ENCODE measurements at regions not wholly inside any gene's neighbourhood (a gene's known extent, or its start where the extent isn't known, plus 50 kb on each side); places are given as distances from the start of the nearest gene placed in this dataset.
A peak's percentile ranks its signal among the peaks of the same experiment; 100 is the strongest.
"Not testable (repeated sequence)": the region's sequence is repeated elsewhere in the genome, so short reads cannot be mapped to it uniquely, and the experiment has no call there.

DNA sequence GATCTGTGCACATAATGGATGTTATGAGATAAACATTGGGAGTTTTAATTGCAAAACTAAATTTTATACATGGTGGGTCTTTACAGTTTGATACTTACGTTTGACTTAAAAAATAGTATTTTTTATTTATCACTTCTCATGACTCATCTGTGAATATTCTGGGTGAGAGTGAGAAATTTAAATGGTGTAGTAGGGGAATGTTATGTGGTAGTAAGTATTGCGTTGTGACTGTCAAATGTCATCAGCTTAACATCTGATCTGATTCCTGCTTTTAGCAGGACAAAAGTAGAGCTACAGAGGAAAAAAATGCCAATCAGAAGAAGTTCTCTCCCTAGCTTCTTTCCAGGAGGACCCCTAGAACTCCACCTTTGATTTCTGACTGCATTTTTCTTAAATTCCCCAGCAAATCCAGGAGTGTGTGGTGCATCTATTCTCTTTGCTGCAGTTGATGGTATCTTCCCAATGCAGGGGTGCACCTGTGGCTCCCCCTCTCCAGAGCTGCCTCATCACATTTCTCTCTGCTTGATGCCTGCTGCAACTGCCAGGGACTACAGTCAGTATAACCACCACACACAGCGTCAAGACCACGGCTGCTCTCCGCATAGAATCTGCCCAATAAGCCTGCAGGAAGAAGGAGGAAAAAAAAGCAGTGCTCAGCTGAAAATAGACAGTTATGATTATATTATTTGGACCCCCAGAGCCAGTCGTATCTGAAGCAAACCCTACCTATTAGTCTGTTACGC lies 151.3 kb upstream of the THUMPD2 start:
- no peak for DNase-seq (ENCODE audit: low read depth)

DNA sequence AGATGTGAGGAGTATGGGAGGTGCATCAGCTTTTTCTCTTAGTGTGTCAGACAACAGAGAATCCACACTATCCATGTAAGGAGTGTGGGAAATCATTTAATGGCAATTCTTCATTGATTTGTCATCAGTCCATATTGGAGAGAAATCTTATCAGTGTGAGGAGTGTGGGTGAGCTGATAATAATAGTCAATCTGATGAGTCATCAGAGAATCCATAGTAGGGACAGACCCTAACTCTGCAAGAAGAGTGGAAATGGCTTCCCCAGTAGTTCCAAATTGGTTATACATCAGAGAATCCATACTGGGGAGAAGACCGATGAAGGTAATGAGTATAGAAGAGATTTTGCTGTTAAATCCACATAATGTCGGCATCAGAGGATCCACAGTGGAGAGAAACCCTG lies 150.5 kb upstream of the THUMPD2 start:
- no peak for DNase-seq (ENCODE audit: low read depth)

DNA sequence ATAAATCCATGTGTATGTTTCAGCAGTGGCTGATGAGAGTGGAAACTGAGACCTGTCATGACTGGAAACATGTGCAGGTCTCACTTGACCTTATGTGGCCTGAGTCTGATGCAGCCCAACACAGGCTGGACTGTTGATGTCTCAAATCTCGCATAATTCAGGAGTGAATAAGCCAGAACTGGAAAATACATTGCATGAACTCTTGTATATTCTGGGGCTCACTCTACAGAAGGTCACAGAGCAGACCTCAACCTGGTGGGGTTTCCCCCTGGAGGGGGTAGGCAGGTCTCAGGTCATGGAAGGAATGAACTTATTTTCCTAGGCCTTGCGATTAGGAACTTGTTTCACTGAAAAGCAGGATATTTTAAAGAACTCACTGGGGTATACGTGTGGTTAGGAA lies 146.3 kb upstream of the THUMPD2 start:
- DNase-seq (ENCODE audit: low read depth), result no peak

DNA sequence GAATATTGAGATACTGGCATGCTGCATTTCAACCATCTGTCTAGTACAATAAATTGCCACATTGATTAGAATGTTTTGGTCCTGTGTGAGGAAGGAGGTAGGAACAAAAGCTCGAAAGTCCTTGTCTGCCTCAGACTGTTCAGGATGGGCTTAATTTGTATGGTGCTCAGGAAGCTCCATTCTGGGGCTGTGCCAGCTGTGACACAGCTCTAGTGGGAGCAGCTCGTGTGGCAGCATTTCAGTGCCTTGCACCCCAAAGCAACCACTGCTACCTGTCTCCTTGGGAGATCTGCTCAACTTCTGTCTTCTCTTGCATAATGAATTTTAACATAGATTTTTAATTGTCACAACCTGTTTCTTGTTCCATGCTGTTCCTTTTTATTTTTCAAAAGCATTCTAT lies 144.4 kb upstream of the THUMPD2 start:
- DNase-seq (ENCODE audit: low read depth), result no peak

DNA sequence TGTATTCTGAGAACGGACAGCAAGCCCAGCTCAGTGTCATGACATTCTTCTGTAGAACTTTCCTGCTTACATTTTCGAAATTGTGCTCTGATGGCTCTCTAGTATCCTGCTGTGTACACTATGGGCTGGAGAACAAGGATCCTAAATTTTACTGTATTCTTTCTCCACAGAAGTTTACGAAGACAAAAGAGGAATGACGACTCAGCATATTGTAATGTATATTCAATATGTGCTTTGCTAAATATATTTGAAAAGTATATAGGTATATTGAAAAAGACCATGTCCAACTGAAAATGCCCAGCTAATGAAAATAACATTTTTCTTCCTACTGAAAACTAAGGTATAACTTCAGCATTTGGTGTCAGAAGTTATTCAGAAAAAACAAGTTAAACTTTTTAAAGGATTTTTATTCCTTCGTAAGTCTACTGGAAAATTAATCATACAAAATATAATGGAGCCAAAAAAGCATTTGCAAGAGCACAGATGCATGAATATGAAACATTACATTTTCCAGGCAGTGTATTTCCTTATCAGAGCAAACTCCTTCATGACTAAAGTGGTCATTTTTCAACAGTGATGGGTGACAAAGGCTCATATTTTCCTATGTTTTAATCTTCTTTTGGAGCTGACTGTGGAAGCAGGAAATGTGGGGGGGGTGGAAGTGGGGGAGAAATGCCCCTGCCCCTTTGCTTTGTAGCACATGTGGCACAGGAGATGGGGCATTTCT lies 143.8 kb upstream of the THUMPD2 start:
- no peak for DNase-seq (ENCODE audit: low read depth)

DNA sequence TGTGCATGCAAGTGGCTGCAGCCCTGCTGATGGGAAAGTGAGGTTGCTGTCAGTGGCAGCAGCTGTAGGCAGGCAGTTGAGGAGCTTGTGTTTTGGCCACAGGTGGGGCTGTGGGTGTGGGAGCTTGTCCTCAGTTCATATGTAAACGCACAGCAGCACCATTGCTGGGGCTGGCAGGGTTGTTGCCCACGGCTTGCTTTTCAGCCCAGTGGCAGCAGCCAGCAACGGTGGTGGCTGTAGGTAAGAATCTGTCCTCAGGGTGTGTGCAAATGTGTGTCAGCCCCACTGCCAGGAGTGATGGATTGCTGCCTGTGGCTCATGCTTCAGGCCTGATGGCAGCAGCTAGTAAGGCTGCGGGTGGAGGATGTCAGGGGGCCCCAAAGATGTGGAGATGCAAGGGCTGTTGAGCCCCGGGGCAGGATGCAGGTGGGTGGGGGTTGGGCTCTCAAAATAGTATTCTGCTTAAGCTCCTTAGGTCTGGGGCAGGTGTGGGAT lies 141.3 kb upstream of the THUMPD2 start:
- no peak for DNase-seq (ENCODE audit: low read depth)

DNA sequence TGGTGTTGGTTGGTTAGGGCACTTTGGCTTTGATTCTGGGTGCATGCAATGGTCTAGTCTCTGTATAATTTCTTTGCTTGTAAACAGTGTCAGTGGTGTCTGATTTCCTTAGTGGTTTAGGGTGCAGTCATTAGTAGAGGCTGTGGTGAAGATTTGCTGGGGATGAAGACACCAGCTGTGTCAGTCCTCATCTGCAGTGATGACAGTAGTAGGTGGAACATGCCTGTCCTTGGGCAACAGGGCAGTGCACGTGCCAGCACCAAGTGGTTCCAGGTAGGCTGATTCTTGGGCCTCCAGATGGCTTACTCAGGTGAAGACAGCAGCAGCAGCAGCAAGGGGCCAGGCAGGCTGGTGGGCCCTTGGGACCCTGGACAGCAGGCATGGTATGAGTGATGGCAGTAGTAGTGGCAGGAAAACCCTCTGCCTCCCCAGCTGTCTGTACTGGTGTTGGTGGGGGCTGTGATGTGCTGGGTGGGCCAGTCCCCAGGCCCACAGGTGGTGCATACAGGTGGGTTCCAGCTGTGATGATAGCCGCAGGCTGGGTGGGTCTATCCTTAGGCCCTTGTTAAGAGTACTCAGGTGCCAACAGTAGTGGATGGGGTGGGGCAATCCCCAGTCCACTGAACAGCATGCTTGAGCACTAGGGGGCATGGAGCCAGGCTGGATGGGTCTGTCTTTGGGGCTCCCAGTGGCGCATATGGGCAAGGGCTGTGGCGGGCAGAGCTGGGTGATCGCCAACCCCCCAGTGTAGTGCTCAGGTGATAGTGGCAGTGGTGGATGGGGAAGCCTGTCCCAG lies 140.7 kb upstream of the THUMPD2 start:
- no peak for DNase-seq (ENCODE audit: low read depth)

DNA sequence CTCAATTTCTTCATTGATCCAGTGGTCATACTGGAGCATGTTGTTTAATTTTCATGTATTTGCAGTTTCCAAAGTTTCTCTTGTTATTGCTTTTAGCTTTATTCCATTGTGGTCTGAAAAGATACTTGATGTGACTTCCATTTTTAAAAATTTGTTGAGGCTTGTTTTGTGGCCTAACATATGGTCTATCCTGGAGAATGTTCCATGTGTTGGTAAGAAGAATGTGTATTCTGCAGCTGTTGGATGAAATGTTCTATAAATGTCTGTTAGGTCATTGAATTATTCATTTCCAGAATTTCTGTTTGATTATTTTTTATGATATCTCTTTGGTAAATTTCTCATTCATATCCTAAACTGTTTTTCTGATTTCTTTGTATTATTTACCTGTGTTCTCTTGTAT lies 139.8 kb upstream of the THUMPD2 start:
- no peak for DNase-seq (ENCODE audit: low read depth)

DNA sequence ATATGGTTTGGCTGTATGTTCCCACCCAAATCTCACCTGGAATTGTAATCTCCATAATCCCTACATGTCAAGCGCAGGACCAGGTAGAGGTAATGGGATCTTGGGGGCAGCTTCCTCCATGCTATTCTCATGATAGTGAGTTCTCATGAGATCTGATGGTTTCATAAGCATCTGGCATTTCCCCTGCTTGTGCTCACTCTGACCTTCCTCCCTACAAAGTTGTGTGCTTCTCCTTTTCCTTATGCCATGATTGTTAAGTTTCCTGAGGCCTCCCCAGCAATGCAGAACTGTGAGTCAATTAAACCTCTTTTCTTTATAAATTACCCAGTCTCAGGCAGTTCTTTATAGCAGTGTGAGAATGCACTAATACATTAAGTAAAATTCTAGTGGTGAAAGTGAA lies 138.3 kb upstream of the THUMPD2 start:
- DNase-seq (ENCODE audit: low read depth), result not testable (repeated sequence)

DNA sequence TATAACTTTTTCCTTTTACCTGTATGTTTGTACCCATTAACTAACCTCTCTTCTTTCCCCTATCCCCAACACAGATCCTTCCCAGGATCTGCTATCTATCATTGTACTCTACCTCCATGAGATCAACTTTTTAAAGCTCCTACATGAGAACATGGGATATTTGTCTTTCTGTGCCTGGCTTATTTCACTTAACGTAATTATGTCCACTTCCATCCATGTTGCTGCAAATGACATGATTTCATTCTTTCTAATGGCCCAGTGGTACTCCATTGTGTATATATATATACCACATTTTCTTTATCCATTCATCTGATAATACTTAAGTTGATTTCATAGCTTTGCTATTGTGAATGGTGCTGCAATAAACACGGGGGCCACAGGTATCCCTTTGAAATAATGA lies 135.9 kb upstream of the THUMPD2 start:
- DNase-seq (ENCODE audit: low read depth), result no peak

DNA sequence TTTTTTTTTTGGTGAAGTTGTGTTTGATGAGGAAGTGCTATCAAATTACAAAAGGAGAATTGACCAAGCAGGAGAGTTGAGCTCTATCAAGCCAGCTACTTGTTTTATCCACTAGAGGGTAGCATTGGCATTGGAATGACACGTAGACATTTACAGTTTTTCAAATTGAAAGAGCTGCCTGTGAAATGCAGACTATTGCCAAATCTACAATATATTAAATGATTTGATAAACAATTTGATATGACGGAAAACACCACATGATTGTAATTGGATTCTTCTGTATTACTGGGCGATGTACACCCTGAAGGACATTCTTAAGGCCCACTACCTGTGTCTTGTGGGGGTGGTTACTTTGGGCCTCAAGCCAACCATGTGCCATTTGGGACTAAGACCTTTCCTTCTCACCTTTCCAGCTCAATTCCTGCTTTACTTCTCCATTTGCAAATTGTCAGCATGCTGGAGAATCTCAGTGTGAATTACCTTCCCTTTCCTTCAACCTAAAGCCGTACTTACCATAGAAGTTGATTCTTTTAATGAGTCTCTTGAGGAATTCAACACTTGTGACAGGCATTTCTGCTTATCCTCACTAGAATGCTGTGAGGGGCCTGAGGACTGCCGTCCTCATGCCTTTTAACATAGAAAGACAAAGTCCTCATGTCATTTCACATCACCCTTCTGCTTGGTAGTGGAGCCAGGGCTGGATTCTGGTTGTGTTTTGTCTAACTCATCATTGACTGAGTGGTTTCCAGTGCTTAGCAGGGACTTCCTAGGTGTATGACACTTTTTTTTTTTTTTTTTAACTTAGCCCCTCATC lies 134.8 kb upstream of the THUMPD2 start:
- peak; percentile 72 for DNase-seq (ENCODE audit: low read depth)

DNA sequence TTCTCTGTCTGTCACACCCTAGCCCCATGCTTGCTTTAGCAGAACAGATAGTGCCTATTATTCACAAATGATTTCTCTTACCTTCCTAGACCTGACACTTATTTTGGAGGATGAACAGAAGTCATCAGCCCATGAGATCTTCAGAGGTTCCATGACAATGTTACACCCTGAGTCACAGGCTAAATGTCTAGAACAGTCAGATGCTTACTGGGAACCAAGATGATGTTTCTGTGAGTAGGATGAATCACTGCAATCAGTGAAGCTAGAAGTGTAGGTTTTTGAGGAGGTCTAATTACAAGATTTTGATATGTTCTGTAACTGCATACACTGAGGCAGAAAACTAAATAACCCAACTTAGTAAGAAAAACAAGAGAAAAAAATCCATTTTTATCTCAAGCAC lies 123.0 kb upstream of the THUMPD2 start:
- peak; percentile 59 for DNase-seq (ENCODE audit: low read depth)

DNA sequence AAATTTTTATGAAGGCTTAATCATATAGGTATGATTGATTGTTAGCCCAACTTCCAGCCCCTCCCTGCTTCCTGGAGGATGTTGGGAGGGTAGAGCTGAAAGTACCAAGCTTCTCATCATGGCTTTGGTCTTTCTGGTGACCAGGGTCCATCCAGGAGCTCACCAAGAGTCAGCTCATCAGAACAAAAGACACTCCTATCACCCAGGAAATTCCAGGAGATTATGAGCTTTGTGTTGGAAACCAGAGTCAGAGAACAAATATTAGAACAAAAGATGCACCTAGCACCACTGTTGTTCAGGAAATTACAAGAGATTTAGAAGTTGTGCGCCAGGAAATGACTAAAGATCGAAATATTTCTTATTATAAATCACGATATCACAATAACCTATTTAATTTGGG lies 119.9 kb upstream of the THUMPD2 start:
- DNase-seq (ENCODE audit: low read depth), result no peak

DNA sequence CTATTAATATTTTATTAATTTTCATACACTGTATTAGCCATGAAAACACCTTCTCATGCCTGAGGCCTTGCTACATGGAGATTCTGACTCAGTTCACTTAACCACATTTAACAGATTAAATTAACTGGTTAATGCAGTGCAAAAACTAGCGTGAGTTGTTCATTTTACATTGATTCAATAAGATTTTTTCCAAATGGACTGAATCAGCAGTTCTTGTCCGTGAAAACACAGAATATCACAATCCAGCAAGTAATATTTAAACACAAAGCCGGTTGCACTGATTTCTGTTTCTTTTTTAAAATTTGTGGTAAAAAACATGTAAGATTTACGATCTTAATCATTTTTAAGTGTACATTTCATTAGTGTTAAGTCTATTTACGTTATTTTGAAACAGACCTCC lies 118.2 kb upstream of the THUMPD2 start:
- DNase-seq (ENCODE audit: low read depth), result no peak

DNA sequence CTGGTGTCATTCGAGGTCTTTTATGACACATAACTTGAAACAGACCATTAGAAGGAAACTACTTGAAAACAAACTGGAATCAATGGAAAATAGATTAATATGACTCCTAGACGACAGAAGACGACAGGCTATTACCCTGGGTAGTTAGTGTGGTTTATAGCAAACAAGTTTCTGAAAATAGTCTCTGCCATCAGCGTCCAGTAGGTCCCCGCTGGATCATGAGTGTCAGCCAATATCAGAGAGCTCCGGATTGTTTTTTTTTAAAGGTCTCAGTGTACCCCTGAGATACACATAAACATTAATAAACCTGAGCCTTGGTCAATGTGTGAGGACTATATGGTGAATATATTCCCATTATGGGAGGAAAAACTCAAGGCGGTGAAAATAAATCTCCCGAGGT lies 115.0 kb upstream of the THUMPD2 start:
- no peak for DNase-seq (ENCODE audit: low read depth)

DNA sequence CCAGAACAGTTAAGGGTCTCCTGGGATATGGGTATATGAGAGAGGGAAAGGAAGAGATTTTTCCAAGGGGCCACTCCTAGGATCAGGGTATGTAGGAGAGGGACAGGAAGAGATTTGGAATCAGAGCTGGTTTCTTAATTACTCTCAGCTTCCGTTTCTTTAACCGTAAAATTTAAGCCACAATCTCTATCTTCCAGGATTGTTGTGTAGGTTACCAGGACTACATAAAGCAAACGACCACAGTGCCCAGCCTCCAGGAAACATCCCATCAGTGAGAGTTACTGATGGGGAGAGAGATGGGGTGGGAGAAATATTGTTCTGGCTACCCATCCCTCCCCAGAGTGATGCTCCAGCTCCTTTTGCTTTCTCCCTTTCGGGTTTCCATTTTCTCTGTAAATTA lies 114.6 kb upstream of the THUMPD2 start:
- DNase-seq (ENCODE audit: low read depth), result peak; percentile 73

DNA sequence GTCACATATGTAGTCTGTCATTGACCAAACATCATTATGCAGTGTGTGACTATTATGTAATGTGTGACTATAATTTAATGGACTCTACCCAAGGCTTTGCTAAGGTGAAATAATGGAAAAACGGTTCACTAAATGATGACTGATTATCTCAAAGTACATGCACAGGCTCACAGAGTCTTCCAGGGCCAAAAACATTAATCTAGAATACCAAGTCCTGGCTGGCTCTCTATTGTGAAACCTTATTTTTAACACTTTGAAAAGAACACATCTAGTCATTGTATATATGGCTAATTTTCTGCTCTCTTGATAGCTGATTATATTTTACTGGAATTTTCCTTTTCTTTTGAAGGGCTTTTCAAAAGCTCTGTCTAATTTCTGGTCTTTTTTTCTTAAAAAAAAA lies 102.9 kb upstream of the THUMPD2 start:
- no peak for DNase-seq (ENCODE audit: low read depth)

DNA sequence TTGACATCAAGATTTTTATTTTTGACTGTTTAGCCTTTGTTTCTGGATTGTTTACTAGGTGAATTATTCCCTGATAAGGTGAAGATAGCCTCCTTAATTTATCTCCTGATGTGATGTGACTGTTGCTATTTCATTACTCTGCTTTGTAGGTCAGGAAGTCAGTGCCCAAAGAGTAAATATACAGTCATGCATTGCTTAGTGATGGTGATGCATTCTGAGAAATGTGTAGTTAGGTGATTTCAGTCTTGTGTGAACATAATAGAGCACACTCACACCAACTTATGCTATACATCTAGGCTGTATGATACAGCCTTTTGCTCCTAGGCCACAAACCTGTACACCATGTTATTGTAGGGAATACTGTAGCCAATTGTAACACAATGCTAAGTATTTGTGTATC lies 102.4 kb upstream of the THUMPD2 start:
- no peak for DNase-seq (ENCODE audit: low read depth)

DNA sequence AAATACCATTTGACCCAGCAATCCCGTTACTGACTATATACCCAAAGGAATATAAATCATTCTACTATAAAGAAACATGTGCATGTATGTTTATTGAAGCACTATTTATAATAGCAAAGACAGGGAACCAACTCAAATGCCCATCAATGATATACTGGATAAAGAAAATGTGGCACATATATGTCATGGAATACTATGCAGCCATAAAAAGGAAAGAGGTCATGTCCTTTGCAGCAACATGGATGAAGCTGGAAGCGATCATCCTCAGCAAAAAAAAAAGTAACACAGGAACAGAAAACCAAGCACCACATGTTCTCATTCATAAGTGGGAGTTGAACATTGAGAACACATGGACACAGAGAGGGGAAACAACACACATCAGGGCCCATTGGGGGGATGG lies 99.9 kb upstream of the THUMPD2 start:
- DNase-seq (ENCODE audit: low read depth), result not testable (repeated sequence)

DNA sequence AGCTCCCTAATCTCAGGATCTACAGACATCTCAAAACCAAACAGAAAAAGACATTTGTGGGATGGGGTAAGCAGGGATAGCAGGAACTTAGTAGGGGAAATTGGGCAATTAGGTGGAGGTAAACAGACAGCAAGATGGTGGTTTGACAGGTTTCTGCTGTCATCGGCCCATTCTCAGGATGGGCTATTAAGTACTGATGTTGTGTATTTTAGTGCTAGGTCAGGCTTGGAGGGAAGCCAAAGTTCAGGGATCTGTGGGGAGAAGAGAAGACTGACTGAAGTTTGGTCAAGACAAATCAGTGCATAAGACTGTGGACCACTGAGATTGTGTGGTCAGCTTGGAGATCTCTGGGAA lies 96.8 kb upstream of the THUMPD2 start:
- DNase-seq (ENCODE audit: low read depth), result no peak

DNA sequence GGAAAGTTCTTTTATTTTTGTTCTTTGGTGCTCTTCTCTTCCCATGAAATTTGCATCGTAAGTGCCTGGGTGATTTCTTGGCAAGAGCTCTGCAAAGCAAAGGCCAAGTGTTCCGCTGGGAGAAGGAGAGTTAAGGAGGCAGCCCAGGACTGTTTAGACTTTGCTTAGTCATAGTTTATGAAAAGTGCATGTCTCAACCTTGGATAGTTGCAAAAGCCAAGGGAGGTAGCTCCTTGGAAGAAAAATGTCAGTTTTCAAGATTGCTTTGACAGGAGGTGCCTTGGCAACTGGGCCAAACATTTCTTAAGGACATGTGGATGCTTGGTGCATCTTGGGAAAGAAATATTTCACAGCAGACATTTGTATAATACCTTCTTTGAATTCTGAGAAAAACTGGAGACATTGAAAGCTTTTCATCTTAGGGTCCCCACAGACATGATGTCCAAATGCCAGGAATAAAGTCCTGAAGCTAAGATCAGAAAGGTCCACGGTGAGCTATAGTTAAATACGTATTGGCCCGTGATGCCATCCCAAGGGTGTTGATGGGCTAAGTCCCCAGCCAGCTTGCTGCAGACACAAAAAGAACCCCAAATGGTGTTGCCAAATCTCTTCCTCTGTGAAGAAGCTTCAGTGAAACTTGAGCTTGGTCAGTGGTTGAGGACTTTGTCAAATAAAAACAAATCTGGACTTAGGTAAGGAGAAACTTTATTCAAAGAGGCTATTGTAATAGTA lies 96.3 kb upstream of the THUMPD2 start:
- DNase-seq (ENCODE audit: low read depth), result peak; percentile 89

Measured in RPMI7951 (cell line).